Lower leg skin (tissue), 4 donors: ENCODE measurements at regions not wholly inside any gene's neighbourhood (a gene's known extent, or its start where the extent isn't known, plus 50 kb on each side); places are given as distances from the start of the nearest gene placed in this dataset.

ENCODE experiments used
- DNase-seq, 2 donors: peaks; one replicate each; pipeline ENCODE4 v3.0.0-alpha.2; 2019; ENCODE audit warnings: low spot score in 2 of 2
- H3K4me3 ChIP-seq: fragments of 200-600 bp; sonication (generic); 2 replicates; pipeline ENCODE4 v1.5.1; 2017; ENCODE audit warnings: mild to moderate bottlenecking, low read depth; ENCODE audit not compliant: poor library complexity, severe bottlenecking
- POLR2A ChIP-seq, 2 donors: fragments of 450-650 bp; IDR thresholded peaks; one replicate each; pipeline ENCODE4 v1.6.1; 2016 to 2017; ENCODE audit warnings: antibody characterized with exemption in 2 of 2, mild to moderate bottlenecking in 1 of 2, moderate library complexity in 1 of 2
- WGBS, 2 donors: methylation state at CpG; one replicate each; pipeline ENCODE4 v1.1.5; 2018; 5-methylcytosine and 5-hydroxymethylcytosine counted together
- intact Hi-C: fragments of 100-400 bp; cut with DNase I; formaldehyde crosslinking; loops from one replicate; pipeline ENCODE4 v1.15.0; 2023; ENCODE audit warnings: low total_unique reads
- TF ChIP-seq, protein P1 (sequence below), 3 donors: fragments of 450-650 bp; IDR thresholded peaks; one replicate each; pipeline ENCODE4 v1.5.1; 2016; ENCODE audit warnings: antibody characterized with exemption in 3 of 3, mild to moderate bottlenecking in 3 of 3, moderate library complexity in 2 of 3

DNA sequence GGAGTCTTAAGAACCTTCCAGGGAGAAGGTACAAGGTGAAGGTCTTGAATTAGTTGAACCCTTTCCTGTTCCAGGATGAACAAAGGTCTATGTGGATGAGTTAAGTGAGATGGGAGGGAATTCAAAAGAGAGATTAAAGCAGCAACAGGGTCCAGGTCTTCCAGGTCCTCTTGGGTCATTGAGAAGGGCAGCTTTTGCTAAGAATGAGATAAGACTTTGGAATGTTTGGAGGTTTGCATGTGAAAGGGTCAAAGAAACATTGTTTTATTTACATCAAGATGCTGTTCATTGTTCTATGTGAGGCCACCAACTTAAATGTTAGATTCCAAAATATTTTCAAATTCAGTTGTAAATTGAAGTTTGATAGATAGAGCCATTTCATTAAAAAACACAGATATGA is 463.9 kb downstream of the ANXA1 start:
- no peak for DNase-seq
- intact Hi-C loops = no loop called here
- H3K4me3 ChIP-seq = no peak overlapping the region
- TF ChIP-seq, protein P1, sequence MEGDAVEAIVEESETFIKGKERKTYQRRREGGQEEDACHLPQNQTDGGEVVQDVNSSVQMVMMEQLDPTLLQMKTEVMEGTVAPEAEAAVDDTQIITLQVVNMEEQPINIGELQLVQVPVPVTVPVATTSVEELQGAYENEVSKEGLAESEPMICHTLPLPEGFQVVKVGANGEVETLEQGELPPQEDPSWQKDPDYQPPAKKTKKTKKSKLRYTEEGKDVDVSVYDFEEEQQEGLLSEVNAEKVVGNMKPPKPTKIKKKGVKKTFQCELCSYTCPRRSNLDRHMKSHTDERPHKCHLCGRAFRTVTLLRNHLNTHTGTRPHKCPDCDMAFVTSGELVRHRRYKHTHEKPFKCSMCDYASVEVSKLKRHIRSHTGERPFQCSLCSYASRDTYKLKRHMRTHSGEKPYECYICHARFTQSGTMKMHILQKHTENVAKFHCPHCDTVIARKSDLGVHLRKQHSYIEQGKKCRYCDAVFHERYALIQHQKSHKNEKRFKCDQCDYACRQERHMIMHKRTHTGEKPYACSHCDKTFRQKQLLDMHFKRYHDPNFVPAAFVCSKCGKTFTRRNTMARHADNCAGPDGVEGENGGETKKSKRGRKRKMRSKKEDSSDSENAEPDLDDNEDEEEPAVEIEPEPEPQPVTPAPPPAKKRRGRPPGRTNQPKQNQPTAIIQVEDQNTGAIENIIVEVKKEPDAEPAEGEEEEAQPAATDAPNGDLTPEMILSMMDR (IDR thresholded peaks at IDR 0.05) = no peak
- TF ChIP-seq POLR2A (IDR thresholded peaks at IDR 0.05) = no peak

DNA sequence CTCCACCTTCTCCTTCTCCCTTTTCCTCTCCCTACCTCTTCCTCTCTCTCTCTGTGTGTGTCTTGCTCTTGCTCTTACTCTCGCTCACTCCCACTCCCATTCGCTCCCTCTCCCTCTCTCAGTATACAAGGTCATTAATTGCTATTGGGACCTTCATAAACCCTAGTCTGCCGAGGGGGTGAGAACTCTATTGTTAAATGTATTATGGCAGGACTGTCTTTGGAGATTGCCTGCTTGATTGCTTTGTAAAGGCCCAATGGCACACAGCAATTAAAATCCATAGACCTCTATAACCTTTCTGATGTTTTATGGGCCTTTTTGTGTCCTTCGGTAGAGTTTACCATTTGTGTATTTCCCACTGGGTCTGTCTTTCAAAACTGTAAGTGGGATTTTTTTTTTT is 465.9 kb downstream of the ANXA1 start:
- DNase-seq = no peak
- no peak overlapping the region for H3K4me3 ChIP-seq
- TF ChIP-seq, protein P1 (IDR thresholded peaks at IDR 0.05) = no peak
- no peak for TF ChIP-seq POLR2A (IDR thresholded peaks at IDR 0.05)
- intact Hi-C loops = no loop called here
- WGBS, 2 donors = 60 to 71% methylated on average over 4 of the region's 4 CpGs

DNA sequence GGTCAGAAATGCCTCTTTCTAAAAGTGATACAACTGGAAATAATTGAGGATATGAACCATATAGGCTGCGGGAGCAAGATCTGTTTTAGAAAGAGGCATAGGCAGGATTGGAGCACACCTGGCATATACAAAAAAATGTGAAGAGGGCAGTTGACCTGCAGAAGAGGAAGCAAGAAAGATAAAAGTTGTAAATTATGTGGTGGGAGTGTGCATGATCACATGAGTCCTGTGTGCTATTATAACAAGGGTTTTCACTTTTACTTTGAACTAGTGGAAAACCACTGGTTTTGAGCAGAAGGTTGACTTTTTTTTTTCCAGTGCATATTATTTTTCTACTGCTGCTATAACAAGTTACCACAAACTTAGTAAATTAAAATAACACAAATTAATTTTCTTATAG is 489.3 kb downstream of the ANXA1 start:
- no peak for DNase-seq
- H3K4me3 ChIP-seq = no peak overlapping the region
- no peak for TF ChIP-seq POLR2A (IDR thresholded peaks at IDR 0.05)
- TF ChIP-seq, protein P1 (IDR thresholded peaks at IDR 0.05) = no peak
- intact Hi-C loops = no loop called here
- WGBS, 2 donors = 73 to 91% methylated on average over 1 of the region's 1 CpG

DNA sequence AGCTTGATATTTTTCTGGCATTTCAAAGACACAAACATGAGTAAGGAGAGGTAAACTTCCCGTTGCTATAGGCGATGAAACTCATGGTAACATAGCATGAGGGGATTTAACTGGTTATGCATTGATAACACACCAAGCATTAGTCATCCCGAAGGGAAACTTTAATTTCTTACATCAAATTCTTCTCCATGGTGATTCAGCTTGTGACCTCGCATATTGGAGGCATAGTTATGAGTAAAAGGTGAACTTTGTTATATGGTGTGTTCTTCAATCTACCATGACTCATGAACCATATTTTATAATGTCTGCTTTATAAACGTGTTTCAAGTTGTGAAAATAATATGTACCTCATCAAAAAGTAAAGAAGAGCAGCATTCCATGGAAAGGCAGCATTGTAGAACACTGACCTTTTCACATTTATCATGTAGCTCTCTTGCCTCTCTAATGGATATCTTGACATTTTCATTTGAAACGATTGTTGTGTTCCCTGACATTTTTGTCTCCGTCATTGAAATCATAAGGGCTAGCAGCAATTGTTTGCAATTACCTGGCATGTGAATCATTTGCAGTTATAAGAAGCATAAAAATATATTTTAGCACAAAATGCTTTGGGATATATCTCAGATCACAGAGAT is 491.8 kb downstream of the ANXA1 start:
- H3K4me3 ChIP-seq = no peak overlapping the region
- no peak for TF ChIP-seq POLR2A (IDR thresholded peaks at IDR 0.05)
- TF ChIP-seq, protein P1 (IDR thresholded peaks at IDR 0.05) = no peak
- WGBS, 2 donors = 64 to 65% methylated on average over 7 of the region's 7 CpGs
- intact Hi-C loops = no loop called here
- DNase-seq = no peak

DNA sequence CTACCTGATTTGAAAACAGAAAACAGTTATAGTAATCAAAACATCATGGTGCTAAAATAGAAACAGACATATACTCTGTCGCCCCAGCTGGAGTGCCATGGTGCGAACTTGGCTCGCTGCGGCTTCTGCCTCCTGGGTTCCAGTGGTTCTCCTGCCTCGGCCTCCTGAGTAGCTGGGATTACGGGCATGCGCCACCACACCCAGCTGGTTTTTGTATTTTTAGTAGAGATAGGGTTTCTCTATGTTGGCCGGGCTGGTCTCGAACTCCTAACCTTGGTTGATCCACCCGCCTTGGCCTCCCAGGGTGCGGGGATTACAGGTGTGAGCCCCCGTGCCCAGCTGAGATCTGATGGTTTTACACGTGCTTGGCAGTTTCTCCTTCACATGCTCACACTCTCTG is 495.9 kb downstream of the ANXA1 start:
- 89 to 95% methylated on average over 13 of the region's 13 CpGs for WGBS, 2 donors
- intact Hi-C loops = no loop called here
- no peak overlapping the region for H3K4me3 ChIP-seq
- TF ChIP-seq POLR2A (IDR thresholded peaks at IDR 0.05) = no peak
- TF ChIP-seq, protein P1 (IDR thresholded peaks at IDR 0.05) = no peak
- no peak for DNase-seq

DNA sequence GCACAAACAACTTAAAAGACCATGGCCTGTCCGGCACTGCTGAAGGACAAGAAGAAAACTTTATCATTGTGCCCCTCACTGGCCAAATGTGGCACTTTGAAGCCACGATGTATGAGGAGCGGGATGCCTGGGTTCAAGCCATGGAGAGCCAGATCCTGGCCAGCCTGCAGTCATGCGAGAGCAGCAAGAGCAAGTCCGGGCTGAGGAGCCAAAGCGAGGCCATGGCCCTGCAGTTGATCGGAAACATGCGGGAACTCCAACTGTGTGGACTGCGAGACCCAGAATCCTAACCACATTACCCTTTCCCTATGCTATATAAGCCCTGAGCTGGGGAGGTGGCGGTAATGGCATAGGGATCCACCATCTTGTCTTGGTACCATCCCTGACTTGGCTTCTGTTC is 497.9 kb downstream of the ANXA1 start:
- WGBS, 2 donors = 92 to 93% methylated on average over 10 of the region's 10 CpGs
- intact Hi-C loops = no loop called here
- DNase-seq = no peak
- H3K4me3 ChIP-seq = no peak overlapping the region
- no peak for TF ChIP-seq POLR2A (IDR thresholded peaks at IDR 0.05)
- TF ChIP-seq, protein P1 (IDR thresholded peaks at IDR 0.05) = no peak
